CD14-positive monocyte (primary cell): ENCODE measurements at regions not wholly inside any gene's neighbourhood (a gene's known extent, or its start where the extent isn't known, plus 50 kb on each side); places are given as distances from the start of the nearest gene placed in this dataset.
"Not testable (repeated sequence)": the region's sequence is repeated elsewhere in the genome, so short reads cannot be mapped to it uniquely, and the experiment has no call there.

ENCODE experiments used
- DNase-seq, 3 donors: peaks; one replicate each; pipeline ENCODE4 v3.0.0-alpha.2; 2011 to 2022
- H2AFZ ChIP-seq: 2 replicates; pipeline ENCODE4 v1.6.0; 2012; ENCODE audit warnings: mild to moderate bottlenecking, low read depth, low read length, inconsistent platforms; ENCODE audit not compliant: insufficient read depth, poor library complexity, severe bottlenecking
- H3K27ac ChIP-seq, 2 donors: 1 replicate in 1 of 2; 2 replicates in 1 of 2; pipeline ENCODE4 v1.5.1; 2012 to 2013; ENCODE audit warnings: low read length in 2 of 2, control low read depth in 1 of 2, inconsistent platforms in 1 of 2, low read depth in 1 of 2, mild to moderate bottlenecking in 1 of 2
- H3K27me3 ChIP-seq, 2 donors: one replicate each; pipeline versions ENCODE4 v1.6.0 to v1.6.1; 2011 to 2013; ENCODE audit warnings: low read length in 2 of 2; ENCODE audit not compliant: control insufficient read depth in 2 of 2, insufficient read depth in 2 of 2
- H3K36me3 ChIP-seq, 2 donors: replicated peaks in 1 of 2; 1 replicate in 1 of 2; 2 replicates in 1 of 2; pipeline versions ENCODE4 v1.5.1 to v1.6.1; 2012 to 2013; ENCODE audit warnings: low read length in 2 of 2, control low read depth in 1 of 2, inconsistent platforms in 1 of 2, mild to moderate bottlenecking in 1 of 2; ENCODE audit not compliant: insufficient read depth in 2 of 2, control insufficient read depth in 1 of 2
- H3K4me1 ChIP-seq, 2 donors: 1 replicate in 1 of 2; 2 replicates in 1 of 2; pipeline versions ENCODE4 v1.5.1 to v1.6.1; 2012 to 2013; ENCODE audit warnings: low read length in 2 of 2, control low read depth in 1 of 2, inconsistent platforms in 1 of 2, mild to moderate bottlenecking in 1 of 2, moderate library complexity in 1 of 2; ENCODE audit not compliant: insufficient read depth in 2 of 2, control insufficient read depth in 1 of 2
- H3K4me2 ChIP-seq: replicated peaks from 2 replicates; pipeline ENCODE3; 2012; ENCODE audit warnings: low read length, moderate library complexity, mild to moderate bottlenecking; ENCODE audit not compliant: poor library complexity, severe bottlenecking; ENCODE audit errors: extremely low read depth
- H3K4me3 ChIP-seq, 3 experiments: fragments of 200-600 bp in 1 of 3; sonication (generic) in 1 of 3; replicated peaks in 1 of 3; 1 replicate in 2 of 3; 2 replicates in 1 of 3; pipeline ENCODE4 v1.5.1; 2011 to 2013; ENCODE audit warnings: low read length in 3 of 3, mild to moderate bottlenecking in 3 of 3, control low read depth in 2 of 3, low read depth in 2 of 3, inconsistent platforms in 1 of 3, moderate library complexity in 1 of 3
- H3K79me2 ChIP-seq: 2 replicates; pipeline ENCODE4 v1.6.0; 2012; ENCODE audit warnings: mild to moderate bottlenecking, control low read depth, inconsistent platforms, low read length, moderate library complexity; ENCODE audit not compliant: insufficient read depth
- H3K9ac ChIP-seq: 2 replicates; pipeline ENCODE4 v1.6.0; 2017; ENCODE audit warnings: low read length, mild to moderate bottlenecking; ENCODE audit not compliant: insufficient read depth, poor library complexity, severe bottlenecking
- H3K9me3 ChIP-seq, 2 donors: replicated peaks in 1 of 2; 1 replicate in 1 of 2; 2 replicates in 1 of 2; pipeline versions ENCODE4 v1.5.1 to v1.6.1; 2012 to 2013; ENCODE audit warnings: low read length in 2 of 2, control low read depth in 1 of 2; ENCODE audit not compliant: control insufficient read depth in 1 of 2, insufficient read depth in 1 of 2
- H4K20me1 ChIP-seq: 2 replicates; pipeline ENCODE4 v1.6.0; 2012; ENCODE audit warnings: mild to moderate bottlenecking, low read length, control low read depth, moderate library complexity; ENCODE audit not compliant: insufficient read depth
- H3K27ac Mint-ChIP-seq, 7 donors: one replicate each; pipeline ENCODE4 v1.8.0; 2020; ENCODE audit warnings: mild to moderate bottlenecking in 7 of 7, mixed read lengths in 7 of 7, moderate library complexity in 6 of 7, inconsistent platforms in 2 of 7
- H3K27me3 Mint-ChIP-seq, 3 donors: one replicate each; pipeline ENCODE4 v1.8.0; 2021 to 2022; ENCODE audit warnings: low read depth in 3 of 3, mild to moderate bottlenecking in 3 of 3, mixed read lengths in 3 of 3, moderate library complexity in 3 of 3, inconsistent platforms in 1 of 3
- H3K36me3 Mint-ChIP-seq, 2 donors: one replicate each; pipeline ENCODE4 v1.8.0; 2020; ENCODE audit warnings: mixed read lengths in 2 of 2, inconsistent platforms in 1 of 2, mild to moderate bottlenecking in 1 of 2
- H3K4me1 Mint-ChIP-seq: one replicate; pipeline ENCODE4 v1.8.0; 2020; ENCODE audit warnings: mild to moderate bottlenecking, mixed read lengths
- H3K4me3 Mint-ChIP-seq, 2 donors: one replicate each; pipeline ENCODE4 v1.8.0; 2020; ENCODE audit warnings: mild to moderate bottlenecking in 2 of 2, mixed read lengths in 2 of 2, moderate library complexity in 1 of 2
- H3K9me3 Mint-ChIP-seq, 7 donors: one replicate each; pipeline ENCODE4 v1.8.0; 2020 to 2022; ENCODE audit warnings: mixed read lengths in 7 of 7, mild to moderate bottlenecking in 6 of 7, moderate library complexity in 6 of 7, inconsistent platforms in 2 of 7
- CTCF ChIP-seq: fragments of 200-600 bp; IDR thresholded peaks from one replicate; pipeline ENCODE4 v1.8.0; 2022; ENCODE audit warnings: antibody characterized with exemption, mild to moderate bottlenecking
- WGBS: methylation state at CpG from one replicate; pipeline ENCODE4 v1.1.5; 2013; ENCODE audit warnings: missing lambda C conversion rate; ENCODE audit not compliant: insufficient coverage; 5-methylcytosine and 5-hydroxymethylcytosine counted together
- intact Hi-C, 2 donors: fragments of 100-400 bp; cut with micrococcal nuclease; formaldehyde crosslinking; loops; one replicate each; pipeline versions ENCODE4 v1.15.0 to v1.15.1; 2023

GRCh38 chr22:25327018-25327755 lies 107.7 kb downstream of the CRYBB2 start:
- no peak for DNase-seq
- Histone ChIP-seq H3K79me2 (no peaks in the 10 kb centered on the region), H3K4me1 (no peaks in the 10 kb centered on the region), H3K27ac (no peak overlapping the region), H3K4me2 (no peak overlapping the region), H2AFZ (no peak overlapping the region), H3K36me3 (no peaks in the 10 kb centered on the region), H3K27me3 (no peaks in the 10 kb centered on the region), H3K9ac (no peak overlapping the region), H3K4me3 (no peak overlapping the region), H4K20me1 (no peaks in the 10 kb centered on the region), H3K9me3 (no peaks in the 10 kb centered on the region)
- intact Hi-C loops = no loop called here
- no peak for TF ChIP-seq CTCF
- Mint-ChIP-seq H3K4me1 (no peaks in the 10 kb centered on the region), H3K4me3 (no peak overlapping the region), H3K9me3 (peaks cover 0 to 3% (median 0%) of the 10 kb centered on the region in 7 donors), H3K36me3 (no peaks in the 10 kb centered on the region), H3K27me3 (peaks cover 3 to 7% (median 7%) of the 10 kb centered on the region in 3 donors), H3K27ac (no peak overlapping the region)
- 94% methylated on average over 14 of the region's 17 CpGs for WGBS

GRCh38 chr22:25331050-25331449 lies 111.6 kb downstream of the CRYBB2 start:
- H3K36me3 Mint-ChIP-seq = no peaks in the 10 kb centered on the region
- Histone ChIP-seq H3K9me3 (no peaks in the 10 kb centered on the region), H3K9ac (no peak overlapping the region), H3K4me3 (no peak overlapping the region), H3K79me2 (no peaks in the 10 kb centered on the region), H3K4me1 (no peaks in the 10 kb centered on the region), H3K36me3 (no peaks in the 10 kb centered on the region), H3K4me2 (no peak overlapping the region), H4K20me1 (no peaks in the 10 kb centered on the region), H3K27ac (no peak overlapping the region), H2AFZ (no peak overlapping the region), H3K27me3 (no peaks in the 10 kb centered on the region)
- H3K4me1 Mint-ChIP-seq = peaks cover 4% of the 10 kb centered on the region
- intact Hi-C loops = no loop called here
- no peak overlapping the region for H3K27ac Mint-ChIP-seq
- H3K9me3 Mint-ChIP-seq = peaks cover 0 to 3% (median 0%) of the 10 kb centered on the region in 7 donors
- H3K4me3 Mint-ChIP-seq = no peak overlapping the region
- no peak for TF ChIP-seq CTCF
- H3K27me3 Mint-ChIP-seq = peaks cover 0 to 5% (median 1%) of the 10 kb centered on the region in 3 donors
- DNase-seq = no peak
- 94% methylated on average over 3 of the region's 4 CpGs for WGBS

DNA sequence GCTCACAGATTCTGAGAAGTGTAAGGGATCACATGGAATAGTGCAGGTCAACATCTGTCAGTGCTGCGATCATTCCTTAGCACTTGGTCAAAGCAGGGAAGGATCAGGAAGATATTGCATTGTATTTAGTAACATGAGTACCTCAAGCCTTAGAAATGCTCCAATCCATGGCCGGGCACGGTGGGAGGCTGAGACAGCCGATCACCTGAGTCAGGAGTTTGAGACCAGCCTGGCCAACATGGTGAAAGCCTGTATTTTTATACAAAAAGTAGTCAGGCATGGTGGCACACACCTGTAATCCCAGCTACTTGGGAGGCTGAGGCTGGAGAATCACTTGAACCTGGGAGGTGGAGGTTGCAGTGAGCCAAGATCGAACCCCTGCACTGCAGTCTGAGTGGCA lies 112.5 kb downstream of the CRYBB2 start:
- H3K9me3 Mint-ChIP-seq, H3K4me1 Mint-ChIP-seq, H3K9me3 ChIP-seq, H3K27ac ChIP-seq, intact Hi-C loops, H3K27me3 Mint-ChIP-seq, H3K36me3 Mint-ChIP-seq, H3K27ac Mint-ChIP-seq, DNase-seq, H3K4me3 Mint-ChIP-seq, H3K27me3 ChIP-seq, H3K4me3 ChIP-seq, H2AFZ ChIP-seq, H3K9ac ChIP-seq, H3K79me2 ChIP-seq, H3K4me2 ChIP-seq, H4K20me1 ChIP-seq, H3K36me3 ChIP-seq, H3K4me1 ChIP-seq: not testable (repeated sequence)
- WGBS = no CpG with 5 or more reads among the region's 5 CpGs
